NCI-H1105 (cell line): ENCODE measurements at regions not wholly inside any gene's neighbourhood (a gene's known extent, or its start where the extent isn't known, plus 50 kb on each side); places are given as distances from the start of the nearest gene placed in this dataset.

Experiments
- DNase-seq: peaks from one replicate; lab custom pipeline; 2025; lab: John Stamatoyannopoulos, UW

DNA sequence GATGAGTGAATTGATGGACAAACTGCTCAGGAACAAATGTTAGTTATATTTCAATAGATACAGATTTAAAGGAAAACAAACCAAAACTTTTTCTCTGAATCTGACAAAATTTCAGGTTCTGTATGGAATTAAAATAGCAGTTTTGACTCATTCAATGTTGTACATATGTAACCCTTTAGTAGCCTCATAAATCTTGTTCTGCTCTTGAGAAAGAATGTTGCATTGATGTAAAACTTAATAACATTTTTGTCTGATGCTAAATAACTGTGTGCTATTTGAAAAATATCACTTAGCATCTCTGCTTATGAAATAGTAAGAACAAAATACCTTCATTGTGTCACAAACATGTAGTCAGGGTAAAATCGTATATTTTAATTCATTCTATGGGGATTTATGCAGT lies 168.9 kb upstream of the NOVA1 start:
- no peak for DNase-seq

DNA sequence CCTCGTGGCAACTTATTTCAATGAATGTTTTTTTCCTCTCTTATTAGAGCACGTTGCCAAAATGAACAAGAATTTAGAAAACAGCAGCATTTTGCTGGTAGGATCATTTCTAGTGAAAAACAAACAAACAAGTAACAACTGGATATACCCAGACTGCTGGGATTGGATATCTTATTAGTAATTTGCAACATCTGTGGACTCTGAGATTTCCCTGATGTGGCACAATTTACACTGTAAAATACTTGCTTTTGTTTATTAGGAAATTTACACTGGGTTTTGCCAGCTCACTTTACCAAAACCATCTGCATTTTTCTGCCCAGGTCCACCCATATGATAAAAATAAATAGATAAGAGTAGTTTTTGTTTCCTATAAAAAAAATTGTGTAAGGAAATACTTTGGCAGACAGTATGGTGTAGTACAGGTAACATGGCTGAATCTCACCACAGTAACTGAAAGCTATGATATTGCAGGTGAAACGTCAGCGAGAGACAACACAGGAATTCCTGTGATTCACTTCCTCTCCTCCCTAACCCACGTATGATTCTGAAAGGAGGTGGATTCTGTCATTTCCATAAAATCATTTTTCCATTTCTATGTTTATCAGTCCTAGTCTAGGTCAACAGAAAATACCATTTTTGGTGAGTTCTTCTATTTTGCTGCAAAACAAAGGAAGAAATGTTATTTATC lies 176.2 kb upstream of the NOVA1 start:
- no peak for DNase-seq

DNA sequence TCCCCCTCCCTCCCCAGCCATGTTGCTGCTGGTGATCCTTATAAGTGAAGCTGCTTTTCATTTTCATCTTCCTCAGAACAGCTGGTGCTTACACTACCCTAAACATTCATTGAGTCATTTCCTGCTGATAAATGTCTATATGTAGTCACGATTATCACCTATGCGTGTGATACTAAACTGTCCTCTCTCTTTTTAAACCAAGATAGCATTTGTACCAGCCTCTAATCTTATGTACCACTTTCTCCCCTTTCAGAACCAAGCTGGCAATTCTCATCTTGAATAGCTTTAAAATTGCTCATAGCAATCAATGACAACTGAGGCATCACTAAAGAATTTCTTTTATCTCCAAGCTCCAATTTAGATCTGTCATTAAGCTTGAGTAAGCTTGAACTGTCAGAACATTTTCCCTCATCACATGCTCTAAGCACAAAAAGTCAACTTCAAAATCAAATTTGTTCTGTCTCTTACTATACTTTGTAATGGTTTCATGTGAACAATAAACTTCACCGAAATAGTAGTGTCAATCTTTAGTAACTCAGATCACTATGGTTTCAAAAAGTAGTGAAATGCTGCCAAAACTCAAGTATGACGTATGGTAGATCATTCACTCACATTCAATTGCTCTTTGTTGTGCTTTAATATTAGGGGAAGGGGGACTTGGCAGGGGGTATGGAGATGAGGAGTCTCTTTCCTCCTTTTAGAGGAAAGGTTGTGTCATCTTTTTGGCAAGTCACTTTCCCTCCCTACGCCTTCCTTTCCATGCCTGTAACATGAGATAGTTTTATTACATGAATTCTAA lies 178.1 kb upstream of the NOVA1 start:
- no peak for DNase-seq

DNA sequence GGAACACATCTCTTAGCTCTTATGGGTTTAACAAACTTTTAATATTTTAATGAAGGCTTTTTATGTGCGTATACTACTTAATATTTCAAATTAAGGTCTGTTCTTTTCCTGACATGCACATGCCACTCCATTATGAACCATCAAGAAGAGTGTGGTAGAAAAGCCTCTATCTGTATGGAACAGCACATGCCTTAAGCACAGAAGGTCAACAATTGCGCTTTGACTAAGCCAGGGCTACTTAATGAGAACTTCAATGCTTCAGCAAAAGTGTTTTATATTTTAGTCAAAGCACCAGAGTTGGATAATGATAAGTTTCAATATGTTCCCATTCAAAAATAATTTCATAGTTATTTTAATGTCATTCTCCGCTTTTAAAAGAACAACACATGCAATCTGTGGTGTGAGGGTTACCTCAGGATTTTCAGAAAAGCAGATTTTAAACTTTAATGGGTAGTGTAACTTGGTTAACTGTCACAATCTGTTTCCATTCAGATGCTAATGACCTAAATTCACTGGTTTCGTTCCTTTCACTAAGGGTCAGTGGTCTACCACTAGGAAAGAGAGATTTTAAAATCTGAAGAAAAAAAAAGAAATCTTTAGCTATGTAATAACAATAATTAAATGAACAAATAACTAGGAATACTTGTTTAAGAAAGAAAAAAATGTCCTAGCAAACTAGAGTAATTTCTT lies 193.4 kb upstream of the NOVA1 start:
- no peak for DNase-seq

DNA sequence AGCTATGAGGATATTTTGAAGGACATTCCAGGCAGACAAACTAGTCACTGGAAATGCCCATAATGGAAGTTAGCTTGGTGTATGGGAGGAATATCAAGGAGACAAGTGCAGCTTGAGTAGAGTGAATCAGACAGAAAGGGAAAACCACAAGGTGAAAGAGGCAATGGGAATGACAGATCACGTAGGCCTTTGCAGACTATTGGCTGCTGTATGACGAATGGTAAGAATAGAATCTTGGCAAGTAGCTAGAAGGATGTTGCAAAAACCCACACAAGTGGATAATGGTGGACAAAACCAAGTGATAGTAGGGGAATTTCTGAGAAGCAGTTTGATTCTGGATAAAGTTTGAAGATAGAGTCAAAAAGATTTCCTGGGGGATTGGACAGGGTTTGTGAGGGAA lies 196.9 kb upstream of the NOVA1 start:
- no peak for DNase-seq

DNA sequence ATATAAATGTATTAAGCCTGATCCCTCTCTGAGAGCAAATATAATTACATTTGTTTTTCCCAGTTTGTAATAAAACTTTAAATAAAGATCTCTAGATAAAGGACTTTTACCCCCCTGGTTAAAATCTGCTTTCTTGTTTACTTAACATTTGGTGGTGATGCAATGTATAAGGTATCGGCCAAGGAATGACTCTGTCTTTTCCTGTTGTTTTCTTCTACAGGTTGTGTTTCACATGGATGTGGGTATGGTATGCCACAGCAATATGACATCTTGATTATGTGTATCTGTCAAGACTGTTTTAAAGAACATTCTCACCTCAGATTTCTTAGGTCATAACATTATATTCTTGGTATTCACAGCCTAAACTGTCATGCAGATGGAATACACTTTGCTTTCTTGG lies 210.6 kb upstream of the NOVA1 start:
- DNase-seq: no peak

DNA sequence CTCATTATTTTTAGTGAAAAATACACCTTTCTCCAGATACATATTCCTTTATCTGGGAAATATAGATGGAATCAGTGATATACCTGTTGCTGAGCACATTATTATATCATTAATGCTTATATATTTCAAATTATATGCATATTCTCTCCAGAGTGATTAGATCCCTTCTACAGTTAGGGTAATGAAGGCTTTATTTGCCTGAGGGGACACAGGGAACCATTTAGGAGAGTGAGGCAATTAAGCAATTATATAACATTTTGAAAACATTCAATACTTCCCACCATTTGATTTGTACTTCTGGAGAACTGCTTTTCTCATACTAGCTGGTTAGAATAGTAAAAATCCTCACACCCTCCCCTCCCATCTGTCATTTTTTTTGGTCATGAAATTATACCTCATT lies 212.8 kb upstream of the NOVA1 start:
- peak; percentile 58 for DNase-seq

DNA sequence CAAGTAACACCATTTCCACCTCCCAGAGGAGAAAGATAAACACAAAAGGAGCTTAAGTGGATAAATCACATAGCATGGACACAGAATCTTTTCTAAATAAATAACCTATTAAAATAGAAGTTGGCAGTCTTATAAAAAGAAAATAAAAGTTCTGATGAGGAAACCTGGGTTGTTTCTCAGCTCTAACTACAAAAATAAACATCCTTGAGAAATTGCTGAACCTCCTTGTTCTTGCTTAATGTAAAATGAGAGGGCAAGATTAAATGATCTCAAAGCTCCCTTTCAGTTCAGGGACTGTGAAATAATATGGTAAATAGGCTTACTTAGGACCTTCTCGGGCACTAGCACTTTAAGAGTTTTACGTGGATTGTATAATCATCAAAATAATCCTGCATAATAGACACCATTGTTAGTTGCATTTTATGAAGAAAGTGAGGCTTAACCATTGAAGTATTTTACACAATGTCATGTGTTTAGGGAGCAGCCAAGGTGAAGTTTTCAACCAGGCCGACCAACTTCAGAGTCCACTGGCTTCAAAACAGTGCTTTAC lies 214.0 kb upstream of the NOVA1 start:
- no peak for DNase-seq

DNA sequence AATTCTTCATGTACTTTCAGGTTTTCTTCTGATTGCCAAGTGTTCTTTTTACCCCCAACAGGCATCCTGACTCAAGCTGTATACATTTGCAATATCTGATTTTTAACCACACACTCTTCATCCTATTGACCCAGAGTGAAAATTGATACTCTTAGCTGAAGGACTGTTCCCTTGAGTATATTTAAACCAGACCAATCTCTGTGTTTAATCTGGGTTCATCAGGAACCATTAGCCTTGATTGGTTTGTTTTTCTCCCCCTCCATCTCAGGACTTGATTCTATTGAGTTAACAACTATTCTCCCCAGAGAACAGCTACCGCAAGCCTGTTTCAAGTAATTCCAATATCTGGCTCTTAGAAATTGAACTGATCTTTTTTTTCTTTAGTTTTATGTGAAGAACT lies 222.3 kb upstream of the NOVA1 start:
- peak; percentile 31 for DNase-seq

DNA sequence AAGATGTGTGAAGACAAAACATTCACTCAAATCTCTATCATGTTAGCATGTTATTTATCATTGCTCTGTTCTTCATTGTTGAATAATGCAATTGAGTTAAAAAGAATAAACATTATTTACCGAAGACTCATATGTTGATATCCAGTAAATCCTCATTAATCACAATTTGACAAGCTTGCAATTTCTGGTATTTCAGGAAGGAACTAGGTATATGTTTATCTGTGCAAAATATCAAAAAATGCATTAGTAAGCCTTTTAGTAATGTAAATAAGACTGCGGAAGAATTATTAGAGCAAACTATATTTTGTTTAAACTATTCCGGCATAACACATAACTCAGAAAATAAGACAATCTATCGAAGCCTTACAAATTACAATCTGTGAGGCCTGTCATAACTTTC lies 222.7 kb upstream of the NOVA1 start:
- DNase-seq: no peak

DNA sequence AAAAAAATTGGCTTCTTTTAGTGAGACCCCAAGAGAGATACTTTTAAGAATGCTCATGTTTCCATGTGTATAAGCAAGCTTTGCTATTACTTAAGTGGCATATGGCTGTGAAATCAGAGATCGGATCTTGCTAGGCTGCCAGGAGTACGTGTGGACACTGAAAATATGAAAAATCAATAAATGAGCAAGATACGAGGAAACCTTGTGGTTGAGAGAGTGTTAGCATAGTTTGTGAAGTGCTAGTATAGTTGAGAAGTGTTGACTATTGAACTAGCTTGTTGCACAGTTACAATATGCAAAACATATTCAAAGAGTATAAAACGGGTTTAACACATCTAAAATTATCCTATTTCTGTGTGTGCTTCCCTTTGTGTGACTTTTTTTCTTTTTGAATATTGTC lies 230.9 kb upstream of the NOVA1 start:
- DNase-seq: no peak

DNA sequence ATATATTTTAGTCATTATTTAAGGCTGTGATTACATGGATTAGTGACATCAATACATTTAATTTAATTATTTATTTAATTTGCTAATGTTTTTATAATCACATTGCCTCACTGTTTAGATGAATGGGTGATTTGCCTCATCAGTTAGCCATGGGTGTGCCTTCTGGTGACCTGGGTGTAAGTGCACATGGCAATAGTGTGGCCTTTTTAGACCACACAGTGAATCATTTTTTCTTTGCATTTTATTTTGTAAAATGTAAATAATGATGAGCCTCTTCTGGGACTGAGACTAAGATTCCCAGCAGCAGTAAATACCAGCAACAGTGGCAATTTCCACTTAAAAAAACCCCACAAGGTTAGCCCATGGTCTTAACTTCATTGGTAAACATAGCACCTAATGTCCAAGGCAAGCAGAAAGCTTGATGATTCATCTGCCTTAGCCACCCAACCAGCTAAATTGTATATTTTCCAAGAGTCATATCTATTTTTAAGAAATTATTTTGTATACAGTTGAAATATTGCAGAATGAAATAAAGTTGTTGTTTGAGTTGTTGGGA lies 235.9 kb upstream of the NOVA1 start:
- DNase-seq: no peak

DNA sequence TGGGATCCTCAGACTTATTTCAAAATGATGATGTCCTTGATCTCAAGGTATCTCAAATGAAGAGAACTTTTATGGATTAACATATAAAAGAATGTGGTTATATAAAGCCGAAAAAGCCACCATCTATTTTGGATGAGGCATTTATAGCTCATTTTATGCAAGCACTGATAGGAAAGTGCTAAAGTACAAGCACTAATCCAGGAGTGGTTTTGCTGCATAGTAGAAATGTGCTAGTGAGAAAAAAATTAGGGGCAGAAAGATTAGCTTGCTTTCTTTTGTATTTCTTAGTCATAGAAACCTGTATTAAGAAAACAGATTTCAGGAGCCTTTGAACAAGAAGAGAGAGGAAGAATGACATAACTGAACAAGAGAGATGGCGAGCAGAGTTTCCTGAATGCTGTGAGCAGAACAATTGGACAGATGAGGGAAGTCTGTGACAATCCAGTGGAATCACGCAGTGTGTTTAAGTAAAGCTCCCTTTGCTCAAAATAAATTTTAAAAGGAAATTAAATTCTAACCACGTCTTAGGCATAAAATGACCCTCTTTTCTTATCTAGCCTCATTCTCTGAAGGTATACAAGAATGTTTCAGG lies 238.2 kb upstream of the NOVA1 start:
- DNase-seq: no peak

DNA sequence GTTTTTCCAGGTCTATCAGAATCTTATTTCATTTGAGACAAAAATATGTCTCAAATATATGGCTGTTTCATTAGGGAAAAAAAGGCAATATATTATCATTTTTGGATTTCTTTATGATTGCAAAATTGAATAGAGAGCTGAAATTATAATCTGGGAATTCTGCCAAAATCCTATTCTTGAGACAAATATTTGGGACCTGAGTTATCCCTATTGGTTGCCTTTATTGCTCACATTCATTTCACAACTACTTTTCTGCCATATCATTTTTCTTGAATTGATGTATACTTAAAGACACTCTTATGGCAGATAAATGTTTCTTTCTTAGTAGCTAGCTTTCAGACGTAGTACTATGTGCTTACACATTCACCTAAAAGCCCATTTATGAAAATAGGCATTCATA lies 241.6 kb upstream of the NOVA1 start:
- DNase-seq: no peak

DNA sequence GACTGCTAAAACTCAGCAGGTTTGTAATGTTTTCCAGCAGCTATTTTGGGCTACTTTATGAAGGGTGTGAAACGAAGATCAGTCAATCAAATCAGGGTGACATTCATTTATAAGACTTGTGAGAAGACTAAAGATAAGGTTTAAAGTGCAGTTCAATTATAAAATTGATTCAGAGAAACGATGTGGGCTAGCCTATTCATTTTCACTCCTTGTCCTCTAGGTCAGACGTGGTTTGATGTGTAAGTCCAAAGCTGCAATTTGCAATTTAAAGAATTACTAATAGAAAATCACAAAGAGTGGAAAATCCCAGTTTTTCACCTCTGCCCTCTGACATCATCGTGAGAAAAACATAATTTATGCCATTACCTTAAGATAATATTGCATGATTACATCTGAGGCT lies 243.5 kb upstream of the NOVA1 start:
- DNase-seq: no peak

DNA sequence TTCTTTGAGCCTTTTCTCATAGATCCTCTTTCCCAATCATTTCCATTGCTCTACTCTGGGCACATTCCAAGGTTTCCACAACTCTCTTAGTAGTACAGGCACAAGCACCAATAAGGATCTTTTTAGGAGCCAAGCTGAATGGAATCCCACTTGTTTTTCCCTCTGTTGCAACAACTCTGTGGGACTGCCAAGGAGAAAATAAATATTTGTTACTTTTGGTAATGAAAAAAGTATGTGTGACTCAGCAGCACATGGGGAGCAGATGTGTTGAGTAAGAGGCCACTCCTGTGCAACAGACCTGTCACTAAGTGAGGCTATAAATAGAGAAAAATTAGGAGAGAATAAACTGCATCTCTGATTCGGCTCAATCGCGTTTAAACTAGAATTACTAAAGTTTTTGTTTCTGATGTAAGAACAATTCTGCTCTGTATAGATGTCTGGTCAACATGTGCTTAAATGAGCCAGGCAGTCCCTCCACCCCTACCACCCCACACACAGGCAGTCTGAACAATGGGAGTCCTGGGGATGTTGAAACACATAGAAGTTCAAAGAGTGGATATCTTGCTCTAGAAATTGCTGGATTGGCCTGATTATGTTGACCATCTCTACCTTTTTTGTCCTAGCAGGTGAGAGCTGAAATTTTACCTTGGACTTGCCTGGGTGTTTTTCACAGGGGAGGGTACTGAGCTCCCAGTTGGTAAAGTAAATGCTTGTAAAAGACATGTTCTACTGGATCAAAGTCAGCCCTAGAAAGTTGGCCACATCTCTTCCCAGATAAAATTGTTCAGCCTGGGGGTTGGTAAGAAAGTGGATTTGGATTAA lies 244.3 kb upstream of the NOVA1 start:
- no peak for DNase-seq

DNA sequence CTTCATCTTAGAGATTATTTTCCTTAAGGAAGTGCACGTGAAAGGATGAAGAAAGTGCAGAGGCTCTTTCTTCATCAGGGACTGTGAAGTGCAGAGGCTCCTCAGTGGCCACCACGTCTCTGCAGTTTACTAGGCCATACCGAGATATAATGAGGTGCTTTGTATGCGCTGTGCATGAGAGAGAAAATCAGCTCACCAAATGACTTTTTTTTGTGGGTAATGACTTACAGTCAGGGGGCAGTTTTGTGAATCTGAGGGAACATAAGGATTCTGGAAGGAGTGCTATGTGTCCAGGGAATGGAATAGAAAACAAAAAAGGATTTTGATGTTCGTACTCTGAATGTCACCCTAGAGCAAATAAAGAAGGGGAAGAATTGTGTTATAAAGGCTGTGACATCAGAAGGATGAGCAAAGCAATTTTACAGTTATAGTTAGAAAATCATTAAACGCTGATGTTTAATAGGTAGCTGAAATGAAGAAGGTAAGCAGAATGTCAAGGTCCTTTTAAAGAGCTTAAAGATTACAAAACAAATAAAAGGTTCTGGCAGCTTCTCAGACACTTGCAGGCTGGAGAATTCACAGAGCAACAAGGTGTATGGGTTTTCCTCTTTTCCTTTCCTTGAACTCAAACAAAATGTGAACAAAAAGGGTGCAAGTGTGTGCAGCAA lies 247.5 kb upstream of the NOVA1 start:
- no peak for DNase-seq

DNA sequence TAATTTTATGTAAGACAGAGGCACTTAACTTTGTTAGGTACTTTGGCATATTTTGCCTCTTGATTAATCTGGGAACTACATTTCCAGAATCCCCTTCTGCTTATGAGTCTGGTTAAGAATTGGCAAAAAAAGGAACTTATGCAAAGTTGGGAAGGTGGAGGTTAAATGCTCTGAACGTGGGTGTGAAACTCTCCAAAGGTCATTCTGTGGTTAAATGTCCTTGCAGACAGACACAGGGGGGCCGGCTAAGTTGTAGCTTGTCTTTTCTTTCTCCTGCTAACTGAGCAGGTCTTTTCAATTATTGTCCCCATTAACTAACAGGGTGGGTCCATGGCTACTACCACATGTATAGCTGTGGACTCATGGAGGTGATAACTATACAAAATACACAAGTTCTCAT lies 248.6 kb upstream of the NOVA1 start:
- no peak for DNase-seq

DNA sequence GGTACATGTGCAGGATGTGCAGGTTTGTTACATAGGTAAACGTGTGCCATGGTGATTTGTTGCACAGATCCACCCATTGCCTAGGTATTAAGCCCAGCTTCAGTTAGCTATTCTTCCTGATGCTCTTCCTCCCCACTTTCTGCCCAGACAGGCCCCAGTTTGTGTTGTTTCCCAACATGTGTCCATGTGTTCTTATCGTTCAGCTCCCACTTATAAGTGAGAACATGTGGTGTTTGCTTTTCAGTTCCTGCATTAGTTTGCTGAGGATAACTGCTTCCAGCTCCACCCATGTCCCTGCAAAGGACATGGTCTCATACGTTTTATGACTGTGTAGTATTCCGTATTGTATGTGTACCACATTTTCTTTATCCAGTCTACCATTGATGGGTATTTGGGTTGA lies 251.7 kb upstream of the NOVA1 start:
- DNase-seq: no peak

DNA sequence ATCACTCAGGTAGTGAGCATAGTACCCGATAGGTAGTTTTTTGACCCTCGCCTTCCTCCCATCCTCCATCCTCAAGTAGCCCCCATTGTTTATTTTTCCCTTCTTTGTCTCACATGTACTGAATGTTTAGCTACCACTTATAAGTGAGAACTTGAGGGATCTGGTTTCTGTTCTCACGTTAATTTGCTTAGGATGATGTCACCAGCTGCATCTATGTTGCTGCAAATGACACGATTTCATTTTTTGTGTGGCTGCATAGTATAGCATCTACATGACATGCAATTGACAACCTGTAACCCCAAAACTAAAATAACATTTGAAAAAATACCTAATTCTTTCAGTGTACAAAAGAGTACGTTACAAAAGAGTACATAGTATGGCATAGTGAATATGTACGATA lies 254.0 kb upstream of the NOVA1 start:
- DNase-seq: no peak
